ENCODE measurements at regions not wholly inside any gene's neighbourhood (a gene's known extent, or its start where the extent isn't known, plus 50 kb on each side); places are given as distances from the start of the nearest gene placed in this dataset.

- TF ChIP-seq POLR2A (IDR thresholded peaks at IDR 0.05; ENCODE audit: extremely low read depth, insufficient read length) (no peak), CTCF (IDR thresholded peaks at IDR 0.05; ENCODE audit: low read depth, low read length) (no peak)
Measured at GRCh38 chr3:157776861-157777260, 273.6 kb upstream of the VEPH1 start.
